ENCODE measurements at regions not wholly inside any gene's neighbourhood (a gene's known extent, or its start where the extent isn't known, plus 50 kb on each side); places are given as distances from the start of the nearest gene placed in this dataset.
"Not testable (repeated sequence)": the region's sequence is repeated elsewhere in the genome, so short reads cannot be mapped to it uniquely, and the experiment has no call there.

- no peak for DNase-seq (ENCODE audit: low spot score)
Observed at GRCh38 chr16:29182501-29182900, 197.6 kb downstream of the LAT start.

- DNase-seq (ENCODE audit: low spot score) = not testable (repeated sequence)
Observed at GRCh38 chr16:29181921-29182411, 197.1 kb downstream of the LAT start.

GRCh38 chr16:29181254-29181780 lies 196.5 kb downstream of the LAT start:
- DNase-seq (ENCODE audit: low spot score) = not testable (repeated sequence)

GRCh38 chr16:29180206-29180600 lies 195.4 kb downstream of the LAT start:
- not testable (repeated sequence) for DNase-seq (ENCODE audit: low spot score)

GRCh38 chr16:29179401-29180205 lies 194.8 kb downstream of the LAT start:
- not testable (repeated sequence) for DNase-seq (ENCODE audit: low spot score)

- DNase-seq (ENCODE audit: low spot score) = not testable (repeated sequence)
Observed at GRCh38 chr16:29177888-29178726, 193.3 kb downstream of the LAT start.

- DNase-seq (ENCODE audit: low spot score) = not testable (repeated sequence)
Observed at GRCh38 chr16:29177203-29177887, 192.5 kb downstream of the LAT start.

GRCh38 chr16:29176822-29177202 lies 192.0 kb downstream of the LAT start:
- DNase-seq (ENCODE audit: low spot score) = not testable (repeated sequence)

GRCh38 chr16:29176154-29176470 lies 191.3 kb downstream of the LAT start:
- not testable (repeated sequence) for DNase-seq (ENCODE audit: low spot score)

GRCh38 chr16:29175411-29176153 lies 190.7 kb downstream of the LAT start:
- not testable (repeated sequence) for DNase-seq (ENCODE audit: low spot score)

- not testable (repeated sequence) for DNase-seq (ENCODE audit: low spot score)
Observed at GRCh38 chr16:29173371-29174305, 188.8 kb downstream of the LAT start.

- not testable (repeated sequence) for DNase-seq (ENCODE audit: low spot score)
Observed at GRCh38 chr16:29172098-29172724, 187.4 kb downstream of the LAT start.

- not testable (repeated sequence) for DNase-seq (ENCODE audit: low spot score)
Observed at GRCh38 chr16:29171296-29171695, 186.4 kb downstream of the LAT start.

GRCh38 chr16:29170393-29171119 lies 185.7 kb downstream of the LAT start:
- DNase-seq (ENCODE audit: low spot score) = not testable (repeated sequence)

- not testable (repeated sequence) for DNase-seq (ENCODE audit: low spot score)
Observed at GRCh38 chr16:29169295-29169994, 184.6 kb downstream of the LAT start.

- not testable (repeated sequence) for DNase-seq (ENCODE audit: low spot score)
Observed at GRCh38 chr16:29168515-29169259, 183.8 kb downstream of the LAT start.

GRCh38 chr16:29164442-29165089 lies 179.7 kb downstream of the LAT start:
- DNase-seq (ENCODE audit: low spot score) = not testable (repeated sequence)

All from cerebellar cortex (tissue), 1 donor.